ENCODE measurements at regions not wholly inside any gene's neighbourhood (a gene's known extent, or its start where the extent isn't known, plus 50 kb on each side); places are given as distances from the start of the nearest gene placed in this dataset.

- no peak for TF ChIP-seq CTCF (IDR thresholded peaks at IDR 0.05; ENCODE audit: borderline replicate concordance, insufficient read depth, low read depth, low read length)
- H3K4me3 ChIP-seq (ENCODE audit: low read depth, low read length): no peak overlapping the region
Observed at GRCh38 chr15:96180087-96180748, 150.3 kb upstream of the NR2F2 start.

- H3K4me3 ChIP-seq (ENCODE audit: low read depth, low read length): no peak overlapping the region
Observed at GRCh38 chr15:96181217-96181616, 149.3 kb upstream of the NR2F2 start.

GRCh38 chr15:96181873-96182301 lies 148.6 kb upstream of the NR2F2 start:
- no peak for TF ChIP-seq CTCF (IDR thresholded peaks at IDR 0.05; ENCODE audit: borderline replicate concordance, insufficient read depth, low read depth, low read length)

More at GRCh38 chr15:96181217-96181616, 149.3 kb upstream of the NR2F2 start:
- no peak for TF ChIP-seq CTCF (IDR thresholded peaks at IDR 0.05; ENCODE audit: borderline replicate concordance, insufficient read depth, low read depth, low read length)

GRCh38 chr15:96182736-96183513 lies 147.6 kb upstream of the NR2F2 start:
- no peak for TF ChIP-seq CTCF (IDR thresholded peaks at IDR 0.05; ENCODE audit: borderline replicate concordance, insufficient read depth, low read depth, low read length)
- H3K4me3 ChIP-seq (ENCODE audit: low read depth, low read length): no peak overlapping the region

More at GRCh38 chr15:96181873-96182301, 148.6 kb upstream of the NR2F2 start:
- H3K4me3 ChIP-seq (ENCODE audit: low read depth, low read length): no peak overlapping the region

- H3K4me3 ChIP-seq (ENCODE audit: low read depth, low read length): no peak overlapping the region
- no peak for TF ChIP-seq CTCF (IDR thresholded peaks at IDR 0.05; ENCODE audit: borderline replicate concordance, insufficient read depth, low read depth, low read length)
Observed at GRCh38 chr15:96183514-96183850, 147.0 kb upstream of the NR2F2 start.

GRCh38 chr15:96183867-96184266 lies 146.6 kb upstream of the NR2F2 start:
- no peak overlapping the region for H3K4me3 ChIP-seq (ENCODE audit: low read depth, low read length)
- no peak for TF ChIP-seq CTCF (IDR thresholded peaks at IDR 0.05; ENCODE audit: borderline replicate concordance, insufficient read depth, low read depth, low read length)

GRCh38 chr15:96184297-96184696 lies 146.2 kb upstream of the NR2F2 start:
- H3K4me3 ChIP-seq (ENCODE audit: low read depth, low read length): no peak overlapping the region
- TF ChIP-seq CTCF (IDR thresholded peaks at IDR 0.05; ENCODE audit: borderline replicate concordance, insufficient read depth, low read depth, low read length): no peak
